ENCODE measurements at regions not wholly inside any gene's neighbourhood (a gene's known extent, or its start where the extent isn't known, plus 50 kb on each side); places are given as distances from the start of the nearest gene placed in this dataset.

DNA sequence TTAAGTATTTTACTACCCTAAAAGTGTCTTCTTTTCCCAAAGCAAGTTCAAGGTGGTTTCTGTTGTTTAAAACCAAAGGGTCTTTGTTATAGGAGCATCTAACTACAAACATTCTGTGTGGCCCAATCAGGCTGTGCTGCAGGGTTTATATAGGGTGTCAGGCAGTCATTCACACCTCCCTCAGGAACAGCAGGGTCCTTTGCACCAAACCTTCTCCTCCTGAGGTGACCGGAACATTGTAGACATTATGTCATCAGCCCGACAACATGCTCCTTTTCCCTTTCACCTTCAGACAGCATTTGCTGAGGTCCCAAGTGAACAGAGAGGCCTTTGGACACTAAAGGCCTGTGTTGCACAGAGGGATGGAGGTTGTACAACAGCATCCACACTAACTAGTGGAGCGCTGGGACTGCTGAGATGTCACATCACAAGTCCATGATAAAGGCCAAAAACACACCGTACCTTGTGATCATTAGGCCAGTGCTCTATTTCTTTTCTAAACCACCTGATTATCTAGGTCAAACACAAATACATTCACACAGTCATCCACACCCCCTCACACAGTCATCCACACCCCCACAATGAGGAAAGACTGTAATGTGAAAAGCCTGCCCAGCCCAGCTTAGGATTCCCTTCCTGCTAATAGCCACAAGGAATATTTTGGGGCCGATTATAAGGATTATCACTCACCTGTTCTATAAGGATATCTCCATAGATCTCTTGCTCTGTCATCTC is 123.8 kb upstream of the VLDLR start:
- in situ Hi-C loops (cut with HindIII; ENCODE audit: low pct_unique_long_range_greater_than_20kb, low sequenced_read_pairs), result no loop called here

DNA sequence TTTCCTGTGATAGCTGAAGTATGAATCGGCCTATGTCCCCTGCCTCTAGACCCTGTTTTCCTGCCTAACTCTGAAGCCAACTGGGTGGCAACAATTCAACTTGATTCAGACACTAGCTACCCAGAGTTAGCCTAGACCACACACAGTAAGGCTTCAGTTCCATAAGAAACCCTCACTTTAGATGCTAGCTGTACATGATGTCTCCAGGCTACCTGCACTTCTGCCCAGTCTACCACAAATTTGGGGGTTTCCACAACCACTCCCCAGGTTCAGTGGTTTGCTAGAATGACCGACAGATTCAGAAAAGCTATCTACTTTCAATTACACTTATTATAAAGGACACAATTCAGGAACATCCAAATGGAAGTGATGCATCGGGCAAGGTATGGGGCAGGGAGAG is 119.4 kb upstream of the VLDLR start:
- H3K4me1 ChIP-seq (ENCODE audit: control insufficient read depth, insufficient read depth, low read length), result no peaks in the 10 kb centered on the region
- TF ChIP-seq, protein P1, sequence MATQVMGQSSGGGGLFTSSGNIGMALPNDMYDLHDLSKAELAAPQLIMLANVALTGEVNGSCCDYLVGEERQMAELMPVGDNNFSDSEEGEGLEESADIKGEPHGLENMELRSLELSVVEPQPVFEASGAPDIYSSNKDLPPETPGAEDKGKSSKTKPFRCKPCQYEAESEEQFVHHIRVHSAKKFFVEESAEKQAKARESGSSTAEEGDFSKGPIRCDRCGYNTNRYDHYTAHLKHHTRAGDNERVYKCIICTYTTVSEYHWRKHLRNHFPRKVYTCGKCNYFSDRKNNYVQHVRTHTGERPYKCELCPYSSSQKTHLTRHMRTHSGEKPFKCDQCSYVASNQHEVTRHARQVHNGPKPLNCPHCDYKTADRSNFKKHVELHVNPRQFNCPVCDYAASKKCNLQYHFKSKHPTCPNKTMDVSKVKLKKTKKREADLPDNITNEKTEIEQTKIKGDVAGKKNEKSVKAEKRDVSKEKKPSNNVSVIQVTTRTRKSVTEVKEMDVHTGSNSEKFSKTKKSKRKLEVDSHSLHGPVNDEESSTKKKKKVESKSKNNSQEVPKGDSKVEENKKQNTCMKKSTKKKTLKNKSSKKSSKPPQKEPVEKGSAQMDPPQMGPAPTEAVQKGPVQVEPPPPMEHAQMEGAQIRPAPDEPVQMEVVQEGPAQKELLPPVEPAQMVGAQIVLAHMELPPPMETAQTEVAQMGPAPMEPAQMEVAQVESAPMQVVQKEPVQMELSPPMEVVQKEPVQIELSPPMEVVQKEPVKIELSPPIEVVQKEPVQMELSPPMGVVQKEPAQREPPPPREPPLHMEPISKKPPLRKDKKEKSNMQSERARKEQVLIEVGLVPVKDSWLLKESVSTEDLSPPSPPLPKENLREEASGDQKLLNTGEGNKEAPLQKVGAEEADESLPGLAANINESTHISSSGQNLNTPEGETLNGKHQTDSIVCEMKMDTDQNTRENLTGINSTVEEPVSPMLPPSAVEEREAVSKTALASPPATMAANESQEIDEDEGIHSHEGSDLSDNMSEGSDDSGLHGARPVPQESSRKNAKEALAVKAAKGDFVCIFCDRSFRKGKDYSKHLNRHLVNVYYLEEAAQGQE (IDR thresholded peaks at IDR 0.05; ENCODE audit: insufficient read depth in 1 of 2, low read depth in 2 of 2, low read length in 1 of 2), result no peak
- H3K36me3 ChIP-seq (ENCODE audit: control insufficient read depth, insufficient read depth, low read length), result no peaks in the 10 kb centered on the region
- H3K4me3 ChIP-seq (ENCODE audit: low read depth in 2 of 2, low read length in 2 of 2), result no peak overlapping the region
- ATAC-seq (no peak), DNase-seq (ENCODE audit: low read depth, low spot score) (no peak)
- H3K9me3 ChIP-seq (ENCODE audit: control insufficient read depth, insufficient read depth, low read depth, low read length), result no peaks in the 10 kb centered on the region
- H3K27ac ChIP-seq (ENCODE audit: low read length), result no peak overlapping the region
- no peaks in the 10 kb centered on the region for H3K27me3 ChIP-seq (ENCODE audit: control insufficient read depth, insufficient read depth, low read length)
- ChIA-PET CTCF (no interaction called here), POLR2A (no interaction called here)
- intact Hi-C loops (cut with micrococcal nuclease; ENCODE audit: unreplicated experiment), result no loop called here
- BruUV-seq (replicated peaks), result no TSS peak
- in situ Hi-C loops (cut with HindIII; ENCODE audit: low pct_unique_long_range_greater_than_20kb, low sequenced_read_pairs), result no loop called here

More for the DNA sequence above, 123.8 kb upstream of the VLDLR start:
- Histone ChIP-seq H3K4me1 (ENCODE audit: control insufficient read depth, insufficient read depth, low read length) (no peaks in the 10 kb centered on the region), H3K4me3 (ENCODE audit: low read depth in 2 of 2, low read length in 2 of 2) (no peak overlapping the region), H3K27me3 (ENCODE audit: control insufficient read depth, insufficient read depth, low read length) (no peaks in the 10 kb centered on the region), H3K9me3 (ENCODE audit: control insufficient read depth, insufficient read depth, low read depth, low read length) (no peaks in the 10 kb centered on the region), H3K27ac (ENCODE audit: low read length) (no peak overlapping the region), H3K36me3 (ENCODE audit: control insufficient read depth, insufficient read depth, low read length) (no peaks in the 10 kb centered on the region)
- intact Hi-C loops (cut with micrococcal nuclease; ENCODE audit: unreplicated experiment), result no loop called here
- ChIA-PET POLR2A (no interaction called here), CTCF (no interaction called here)
- ATAC-seq, result no peak
- no TSS peak for BruUV-seq (replicated peaks)
- TF ChIP-seq, protein P1 (IDR thresholded peaks at IDR 0.05; ENCODE audit: insufficient read depth in 1 of 2, low read depth in 2 of 2, low read length in 1 of 2), result no peak
- TF ChIP-seq TCF7L2 (IDR thresholded peaks at IDR 0.05; ENCODE audit: low read depth, low read length) (no peak), SIN3A (IDR thresholded peaks at IDR 0.05; ENCODE audit: borderline replicate concordance, insufficient read depth, low read depth, low read length) (no peak), POLR2AphosphoS5 (IDR thresholded peaks at IDR 0.05; ENCODE audit: low read depth, low read length) (no peak)
- TF ChIP-seq, protein P2, sequence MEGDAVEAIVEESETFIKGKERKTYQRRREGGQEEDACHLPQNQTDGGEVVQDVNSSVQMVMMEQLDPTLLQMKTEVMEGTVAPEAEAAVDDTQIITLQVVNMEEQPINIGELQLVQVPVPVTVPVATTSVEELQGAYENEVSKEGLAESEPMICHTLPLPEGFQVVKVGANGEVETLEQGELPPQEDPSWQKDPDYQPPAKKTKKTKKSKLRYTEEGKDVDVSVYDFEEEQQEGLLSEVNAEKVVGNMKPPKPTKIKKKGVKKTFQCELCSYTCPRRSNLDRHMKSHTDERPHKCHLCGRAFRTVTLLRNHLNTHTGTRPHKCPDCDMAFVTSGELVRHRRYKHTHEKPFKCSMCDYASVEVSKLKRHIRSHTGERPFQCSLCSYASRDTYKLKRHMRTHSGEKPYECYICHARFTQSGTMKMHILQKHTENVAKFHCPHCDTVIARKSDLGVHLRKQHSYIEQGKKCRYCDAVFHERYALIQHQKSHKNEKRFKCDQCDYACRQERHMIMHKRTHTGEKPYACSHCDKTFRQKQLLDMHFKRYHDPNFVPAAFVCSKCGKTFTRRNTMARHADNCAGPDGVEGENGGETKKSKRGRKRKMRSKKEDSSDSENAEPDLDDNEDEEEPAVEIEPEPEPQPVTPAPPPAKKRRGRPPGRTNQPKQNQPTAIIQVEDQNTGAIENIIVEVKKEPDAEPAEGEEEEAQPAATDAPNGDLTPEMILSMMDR (IDR thresholded peaks at IDR 0.05), result no peak
- DNase-seq (ENCODE audit: low read depth, low spot score), result no peak

Data from Panc1 (cell line).